Stimulated activated CD4-positive, alpha-beta T cell treated with anti-CD3 and anti-CD28 coated beads, Interleukin-4, amount 100 ng/mL, for 48 hours (primary cell): ENCODE measurements at regions not wholly inside any gene's neighbourhood (a gene's known extent, or its start where the extent isn't known, plus 50 kb on each side); places are given as distances from the start of the nearest gene placed in this dataset.

Experiments used
- DNase-seq, 2 donors: peaks; one replicate each; pipeline ENCODE4 v3.0.0-alpha.2; 2020; ENCODE audit warnings: low read depth in 2 of 2

GRCh38 chr18:75809151-75809925 is 381.8 kb upstream of the SMIM21 start:
- no peak for DNase-seq

- DNase-seq: no peak
Measured at GRCh38 chr18:75805265-75805664, 377.8 kb upstream of the SMIM21 start.

- no peak for DNase-seq
Measured at GRCh38 chr18:75802681-75803080, 375.2 kb upstream of the SMIM21 start.

- no peak for DNase-seq
Measured at GRCh38 chr18:75801178-75801577, 373.7 kb upstream of the SMIM21 start.

- no peak for DNase-seq
Measured at GRCh38 chr18:75800331-75800648, 372.8 kb upstream of the SMIM21 start.

GRCh38 chr18:75799449-75800330 is 372.2 kb upstream of the SMIM21 start:
- DNase-seq: no peak

GRCh38 chr18:75797046-75797445 is 369.5 kb upstream of the SMIM21 start:
- DNase-seq: no peak

GRCh38 chr18:75790796-75791195 is 363.3 kb upstream of the SMIM21 start:
- no peak for DNase-seq

GRCh38 chr18:75790111-75790510 is 362.6 kb upstream of the SMIM21 start:
- DNase-seq: no peak

- DNase-seq: no peak
Measured at GRCh38 chr18:75785834-75786233, 358.3 kb upstream of the SMIM21 start.

- DNase-seq: no peak
Measured at GRCh38 chr18:75785206-75785605, 357.7 kb upstream of the SMIM21 start.

- DNase-seq: no peak
Measured at GRCh38 chr18:75784390-75784789, 356.9 kb upstream of the SMIM21 start.

GRCh38 chr18:75783566-75784281 is 356.2 kb upstream of the SMIM21 start:
- DNase-seq: no peak

- no peak for DNase-seq
Measured at GRCh38 chr18:75782826-75783225, 355.3 kb upstream of the SMIM21 start.

- DNase-seq: no peak
Measured at GRCh38 chr18:75782204-75782603, 354.7 kb upstream of the SMIM21 start.

- no peak for DNase-seq
Measured at GRCh38 chr18:75779910-75780309, 352.4 kb upstream of the SMIM21 start.

- no peak for DNase-seq
Measured at GRCh38 chr18:75779450-75779849, 351.9 kb upstream of the SMIM21 start.

GRCh38 chr18:75777630-75778029 is 350.1 kb upstream of the SMIM21 start:
- no peak for DNase-seq

- DNase-seq: no peak
Measured at GRCh38 chr18:75775121-75775520, 347.6 kb upstream of the SMIM21 start.

GRCh38 chr18:75773618-75774017 is 346.1 kb upstream of the SMIM21 start:
- DNase-seq: no peak

GRCh38 chr18:75762758-75763157 is 335.3 kb upstream of the SMIM21 start:
- DNase-seq: no peak

GRCh38 chr18:75760208-75760607 is 332.7 kb upstream of the SMIM21 start:
- DNase-seq: no peak

GRCh38 chr18:75757951-75758350 is 330.4 kb upstream of the SMIM21 start:
- DNase-seq: no peak
